ENCODE measurements at regions not wholly inside any gene's neighbourhood (a gene's known extent, or its start where the extent isn't known, plus 50 kb on each side); places are given as distances from the start of the nearest gene placed in this dataset.

DNA sequence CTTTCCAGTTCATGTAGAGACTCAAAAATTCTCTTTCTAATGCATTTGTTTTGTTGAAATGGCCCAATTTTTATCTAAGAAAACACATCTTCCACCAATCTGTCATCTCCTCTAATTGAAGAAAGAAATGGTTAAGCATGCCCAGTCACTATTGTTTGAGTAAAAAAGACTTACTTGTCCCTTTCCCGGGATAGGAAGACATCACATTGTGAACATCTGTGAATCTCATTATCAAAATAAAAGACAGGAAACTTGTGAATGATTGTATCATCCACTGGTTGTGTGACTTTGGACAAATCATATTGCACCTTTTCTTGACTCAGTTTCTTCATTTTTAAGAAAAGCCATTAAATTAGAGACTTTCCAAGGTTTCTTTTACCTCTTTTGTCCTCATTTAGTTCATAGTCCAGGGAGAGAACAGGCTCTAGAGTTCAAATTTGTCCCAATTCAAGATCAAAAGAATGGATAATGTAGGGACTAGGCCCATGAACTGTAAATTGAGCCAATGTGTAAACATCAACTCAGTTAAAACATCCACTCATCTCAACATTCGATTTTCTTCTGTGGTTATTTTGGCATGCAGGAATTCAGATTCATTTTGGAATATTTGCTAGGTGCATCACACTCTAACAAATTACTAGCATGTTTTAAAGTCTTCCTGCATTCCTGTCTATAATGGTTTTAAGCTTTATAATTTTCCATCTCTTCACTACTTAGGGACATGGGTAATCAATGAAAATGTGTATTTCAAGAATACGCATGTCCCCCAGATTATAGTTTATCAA is 838.0 kb upstream of the WWC1 start:
- TF ChIP-seq, protein P1, sequence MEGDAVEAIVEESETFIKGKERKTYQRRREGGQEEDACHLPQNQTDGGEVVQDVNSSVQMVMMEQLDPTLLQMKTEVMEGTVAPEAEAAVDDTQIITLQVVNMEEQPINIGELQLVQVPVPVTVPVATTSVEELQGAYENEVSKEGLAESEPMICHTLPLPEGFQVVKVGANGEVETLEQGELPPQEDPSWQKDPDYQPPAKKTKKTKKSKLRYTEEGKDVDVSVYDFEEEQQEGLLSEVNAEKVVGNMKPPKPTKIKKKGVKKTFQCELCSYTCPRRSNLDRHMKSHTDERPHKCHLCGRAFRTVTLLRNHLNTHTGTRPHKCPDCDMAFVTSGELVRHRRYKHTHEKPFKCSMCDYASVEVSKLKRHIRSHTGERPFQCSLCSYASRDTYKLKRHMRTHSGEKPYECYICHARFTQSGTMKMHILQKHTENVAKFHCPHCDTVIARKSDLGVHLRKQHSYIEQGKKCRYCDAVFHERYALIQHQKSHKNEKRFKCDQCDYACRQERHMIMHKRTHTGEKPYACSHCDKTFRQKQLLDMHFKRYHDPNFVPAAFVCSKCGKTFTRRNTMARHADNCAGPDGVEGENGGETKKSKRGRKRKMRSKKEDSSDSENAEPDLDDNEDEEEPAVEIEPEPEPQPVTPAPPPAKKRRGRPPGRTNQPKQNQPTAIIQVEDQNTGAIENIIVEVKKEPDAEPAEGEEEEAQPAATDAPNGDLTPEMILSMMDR (IDR thresholded peaks at IDR 0.05; ENCODE audit: poor library complexity), result no peak
- TF ChIP-seq EZH2phosphoT487 (IDR thresholded peaks at IDR 0.05; ENCODE audit: low read depth, severe bottlenecking, unreplicated experiment) (no peak), EZH2 (IDR thresholded peaks at IDR 0.05; ENCODE audit: borderline replicate concordance) (no peak)

Measured in hepatocyte (in vitro differentiated cells).